Activated CD4-positive, alpha-beta memory T cell treated with anti-CD3 and anti-CD28 coated beads for 36 hours (primary cell): ENCODE measurements at regions not wholly inside any gene's neighbourhood (a gene's known extent, or its start where the extent isn't known, plus 50 kb on each side); places are given as distances from the start of the nearest gene placed in this dataset.

Source experiments
- CTCF ChIA-PET: fragments of 350-600 bp; sonication (Branson Sonifier 250); formaldehyde crosslinking; loops from one replicate; lab custom pipeline; 2021; ENCODE audit warnings: antibody characterized with exemption, inconsistent platforms; lab: Charles Lee
- POLR2A ChIA-PET: fragments of 350-600 bp; sonication (Branson Sonifier 250); formaldehyde crosslinking; loops from one replicate; lab custom pipeline; 2021; ENCODE audit warnings: antibody characterized with exemption; lab: Charles Lee
- DNase-seq: peaks from one replicate; pipeline ENCODE4 v3.0.0-alpha.2; 2020
- H3K27ac Mint-ChIP-seq: one replicate; pipeline ENCODE4 v1.8.0; 2021; ENCODE audit warnings: mixed read lengths
- H3K27me3 Mint-ChIP-seq: one replicate; pipeline ENCODE4 v1.8.0; 2021; ENCODE audit warnings: mixed read lengths
- H3K36me3 Mint-ChIP-seq: one replicate; pipeline ENCODE4 v1.8.0; 2021; ENCODE audit warnings: mixed read lengths
- H3K4me1 Mint-ChIP-seq: one replicate; pipeline ENCODE4 v1.8.0; 2021; ENCODE audit warnings: low read depth, mixed read lengths
- H3K4me3 Mint-ChIP-seq: one replicate; pipeline ENCODE4 v1.8.0; 2021; ENCODE audit warnings: mild to moderate bottlenecking, mixed read lengths
- H3K9me3 Mint-ChIP-seq: one replicate; pipeline ENCODE4 v1.8.0; 2021; ENCODE audit warnings: mixed read lengths
- intact Hi-C: fragments of 100-400 bp; cut with micrococcal nuclease; formaldehyde crosslinking; loops from one replicate; pipeline ENCODE4 v1.15.1; 2023

GRCh38 chr11:133745791-133746190, 99.5 kb downstream of the SPATA19 start:
- CTCF ChIA-PET, result no interaction called here
- Mint-ChIP-seq H3K27ac (no peak overlapping the region), H3K4me3 (no peak overlapping the region), H3K27me3 (peaks cover 2% of the 10 kb centered on the region), H3K9me3 (no peaks in the 10 kb centered on the region), H3K36me3 (no peaks in the 10 kb centered on the region), H3K4me1 (no peaks in the 10 kb centered on the region)
- POLR2A ChIA-PET, result no interaction called here
- no peak for DNase-seq
- intact Hi-C loops, result loop anchor here (10.0 kb wide), 1 partner anchor 761 kb away; no protein-coding TSS in a partner anchor

- DNase-seq, result no peak
- Mint-ChIP-seq H3K36me3 (no peaks in the 10 kb centered on the region), H3K4me3 (no peak overlapping the region), H3K27ac (no peak overlapping the region), H3K9me3 (peaks cover 2% of the 10 kb centered on the region), H3K27me3 (no peaks in the 10 kb centered on the region), H3K4me1 (no peaks in the 10 kb centered on the region)
- intact Hi-C loops, result loop anchor here (10.0 kb wide), 1 partner anchor 758 kb away; no protein-coding TSS in a partner anchor
- CTCF ChIA-PET, result no interaction called here
- POLR2A ChIA-PET, result no interaction called here
These were observed 103.0 kb downstream of the SPATA19 start for GRCh38 chr11:133742353-133742752.

- peaks cover 2% of the 10 kb centered on the region for H3K9me3 Mint-ChIP-seq
These were observed 104.3 kb downstream of the SPATA19 start for GRCh38 chr11:133740963-133741362.

GRCh38 chr11:133739481-133739880, 105.8 kb downstream of the SPATA19 start:
- peaks cover 2% of the 10 kb centered on the region for H3K9me3 Mint-ChIP-seq
- ChIA-PET CTCF (no interaction called here), POLR2A (no interaction called here)
- no peak for DNase-seq
- no peak overlapping the region for H3K27ac Mint-ChIP-seq
- no peaks in the 10 kb centered on the region for H3K4me1 Mint-ChIP-seq
- no peaks in the 10 kb centered on the region for H3K27me3 Mint-ChIP-seq
- no peak overlapping the region for H3K4me3 Mint-ChIP-seq
- intact Hi-C loops, result no loop called here
- H3K36me3 Mint-ChIP-seq, result no peaks in the 10 kb centered on the region

More at GRCh38 chr11:133740963-133741362, 104.3 kb downstream of the SPATA19 start:
- CTCF ChIA-PET, result no interaction called here
- Mint-ChIP-seq H3K27ac (no peak overlapping the region), H3K4me1 (no peaks in the 10 kb centered on the region), H3K27me3 (no peaks in the 10 kb centered on the region), H3K36me3 (no peaks in the 10 kb centered on the region), H3K4me3 (no peak overlapping the region)
- intact Hi-C loops, result loop anchor here (10.0 kb wide), 1 partner anchor 756 kb away; no protein-coding TSS in a partner anchor
- POLR2A ChIA-PET, result no interaction called here
- DNase-seq, result no peak

GRCh38 chr11:133738624-133739023, 106.7 kb downstream of the SPATA19 start:
- Mint-ChIP-seq H3K36me3 (no peaks in the 10 kb centered on the region), H3K9me3 (peaks cover 2% of the 10 kb centered on the region), H3K4me1 (no peaks in the 10 kb centered on the region), H3K27me3 (no peaks in the 10 kb centered on the region), H3K27ac (no peak overlapping the region), H3K4me3 (no peak overlapping the region)
- ChIA-PET CTCF (no interaction called here), POLR2A (no interaction called here)
- no peak for DNase-seq
- intact Hi-C loops, result no loop called here

GRCh38 chr11:133733631-133734030, 111.7 kb downstream of the SPATA19 start:
- Mint-ChIP-seq H3K36me3 (no peaks in the 10 kb centered on the region), H3K4me3 (no peak overlapping the region), H3K9me3 (peaks cover 2% of the 10 kb centered on the region), H3K27me3 (peaks cover 3% of the 10 kb centered on the region), H3K4me1 (no peaks in the 10 kb centered on the region), H3K27ac (no peak overlapping the region)
- ChIA-PET POLR2A (no interaction called here), CTCF (no interaction called here)
- intact Hi-C loops, result no loop called here
- no peak for DNase-seq

GRCh38 chr11:133732109-133732674, 113.1 kb downstream of the SPATA19 start:
- no peaks in the 10 kb centered on the region for H3K36me3 Mint-ChIP-seq
- H3K27ac Mint-ChIP-seq, result no peak overlapping the region
- peaks cover 3% of the 10 kb centered on the region for H3K27me3 Mint-ChIP-seq
- no peaks in the 10 kb centered on the region for H3K4me1 Mint-ChIP-seq
- DNase-seq, result no peak
- H3K4me3 Mint-ChIP-seq, result no peak overlapping the region
- intact Hi-C loops, result no loop called here
- ChIA-PET CTCF (no interaction called here), POLR2A (no interaction called here)
- no peaks in the 10 kb centered on the region for H3K9me3 Mint-ChIP-seq

GRCh38 chr11:133727774-133728173, 117.5 kb downstream of the SPATA19 start:
- DNase-seq, result no peak
- H3K4me1 Mint-ChIP-seq, result no peaks in the 10 kb centered on the region
- no peaks in the 10 kb centered on the region for H3K9me3 Mint-ChIP-seq
- no peak overlapping the region for H3K4me3 Mint-ChIP-seq
- CTCF ChIA-PET, result no interaction called here
- POLR2A ChIA-PET, result no interaction called here
- H3K27ac Mint-ChIP-seq, result no peak overlapping the region
- H3K36me3 Mint-ChIP-seq, result no peaks in the 10 kb centered on the region
- intact Hi-C loops, result no loop called here
- peaks cover 3% of the 10 kb centered on the region for H3K27me3 Mint-ChIP-seq

GRCh38 chr11:133726542-133726941, 118.8 kb downstream of the SPATA19 start:
- H3K27me3 Mint-ChIP-seq, result no peaks in the 10 kb centered on the region
- no peaks in the 10 kb centered on the region for H3K36me3 Mint-ChIP-seq
- H3K9me3 Mint-ChIP-seq, result no peaks in the 10 kb centered on the region
- DNase-seq, result no peak
- intact Hi-C loops, result no loop called here
- ChIA-PET CTCF (no interaction called here), POLR2A (no interaction called here)
- H3K27ac Mint-ChIP-seq, result no peak overlapping the region
- H3K4me3 Mint-ChIP-seq, result no peak overlapping the region
- no peaks in the 10 kb centered on the region for H3K4me1 Mint-ChIP-seq

- intact Hi-C loops, result no loop called here
- ChIA-PET POLR2A (no interaction called here), CTCF (no interaction called here)
- DNase-seq, result no peak
- H3K36me3 Mint-ChIP-seq, result no peaks in the 10 kb centered on the region
- H3K27ac Mint-ChIP-seq, result no peak overlapping the region
- no peaks in the 10 kb centered on the region for H3K4me1 Mint-ChIP-seq
- H3K9me3 Mint-ChIP-seq, result no peaks in the 10 kb centered on the region
- no peak overlapping the region for H3K4me3 Mint-ChIP-seq
- H3K27me3 Mint-ChIP-seq, result no peaks in the 10 kb centered on the region
These were observed 121.2 kb downstream of the SPATA19 start for GRCh38 chr11:133724116-133724515.

GRCh38 chr11:133723056-133723455, 122.3 kb downstream of the SPATA19 start:
- ChIA-PET POLR2A (no interaction called here), CTCF (no interaction called here)
- Mint-ChIP-seq H3K27me3 (no peaks in the 10 kb centered on the region), H3K27ac (no peak overlapping the region), H3K4me1 (no peaks in the 10 kb centered on the region), H3K9me3 (no peaks in the 10 kb centered on the region), H3K4me3 (no peak overlapping the region), H3K36me3 (no peaks in the 10 kb centered on the region)
- intact Hi-C loops, result no loop called here
- no peak for DNase-seq

GRCh38 chr11:133720951-133721350, 124.4 kb downstream of the SPATA19 start:
- intact Hi-C loops, result no loop called here
- ChIA-PET POLR2A (no interaction called here), CTCF (interaction anchor here (0.7 kb wide), 1 partner anchor 98 kb away, joined by 3 read pairs; no protein-coding TSS in a partner anchor)
- Mint-ChIP-seq H3K4me1 (no peaks in the 10 kb centered on the region), H3K27me3 (peaks cover 2% of the 10 kb centered on the region), H3K36me3 (no peaks in the 10 kb centered on the region), H3K4me3 (no peak overlapping the region), H3K27ac (no peak overlapping the region), H3K9me3 (no peaks in the 10 kb centered on the region)
- DNase-seq, result no peak

GRCh38 chr11:133719532-133720235, 125.6 kb downstream of the SPATA19 start:
- intact Hi-C loops, result no loop called here
- POLR2A ChIA-PET, result no interaction called here
- Mint-ChIP-seq H3K27me3 (peaks cover 4% of the 10 kb centered on the region), H3K36me3 (no peaks in the 10 kb centered on the region), H3K4me3 (no peak overlapping the region), H3K9me3 (no peaks in the 10 kb centered on the region), H3K27ac (no peak overlapping the region), H3K4me1 (no peaks in the 10 kb centered on the region)
- CTCF ChIA-PET, result no interaction called here
- no peak for DNase-seq
